ENCODE measurements at regions not wholly inside any gene's neighbourhood (a gene's known extent, or its start where the extent isn't known, plus 50 kb on each side); places are given as distances from the start of the nearest gene placed in this dataset.

GRCh38 chr4:52369649-52370048 is 289.5 kb downstream of the USP46 start (continued):
- TF ChIP-seq, protein P1, sequence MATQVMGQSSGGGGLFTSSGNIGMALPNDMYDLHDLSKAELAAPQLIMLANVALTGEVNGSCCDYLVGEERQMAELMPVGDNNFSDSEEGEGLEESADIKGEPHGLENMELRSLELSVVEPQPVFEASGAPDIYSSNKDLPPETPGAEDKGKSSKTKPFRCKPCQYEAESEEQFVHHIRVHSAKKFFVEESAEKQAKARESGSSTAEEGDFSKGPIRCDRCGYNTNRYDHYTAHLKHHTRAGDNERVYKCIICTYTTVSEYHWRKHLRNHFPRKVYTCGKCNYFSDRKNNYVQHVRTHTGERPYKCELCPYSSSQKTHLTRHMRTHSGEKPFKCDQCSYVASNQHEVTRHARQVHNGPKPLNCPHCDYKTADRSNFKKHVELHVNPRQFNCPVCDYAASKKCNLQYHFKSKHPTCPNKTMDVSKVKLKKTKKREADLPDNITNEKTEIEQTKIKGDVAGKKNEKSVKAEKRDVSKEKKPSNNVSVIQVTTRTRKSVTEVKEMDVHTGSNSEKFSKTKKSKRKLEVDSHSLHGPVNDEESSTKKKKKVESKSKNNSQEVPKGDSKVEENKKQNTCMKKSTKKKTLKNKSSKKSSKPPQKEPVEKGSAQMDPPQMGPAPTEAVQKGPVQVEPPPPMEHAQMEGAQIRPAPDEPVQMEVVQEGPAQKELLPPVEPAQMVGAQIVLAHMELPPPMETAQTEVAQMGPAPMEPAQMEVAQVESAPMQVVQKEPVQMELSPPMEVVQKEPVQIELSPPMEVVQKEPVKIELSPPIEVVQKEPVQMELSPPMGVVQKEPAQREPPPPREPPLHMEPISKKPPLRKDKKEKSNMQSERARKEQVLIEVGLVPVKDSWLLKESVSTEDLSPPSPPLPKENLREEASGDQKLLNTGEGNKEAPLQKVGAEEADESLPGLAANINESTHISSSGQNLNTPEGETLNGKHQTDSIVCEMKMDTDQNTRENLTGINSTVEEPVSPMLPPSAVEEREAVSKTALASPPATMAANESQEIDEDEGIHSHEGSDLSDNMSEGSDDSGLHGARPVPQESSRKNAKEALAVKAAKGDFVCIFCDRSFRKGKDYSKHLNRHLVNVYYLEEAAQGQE (IDR thresholded peaks at IDR 0.05; ENCODE audit: low read depth) = no peak
- TF ChIP-seq ZNF274 (IDR thresholded peaks at IDR 0.05; ENCODE audit: low read depth, low read length) (no peak), YY1 (IDR thresholded peaks at IDR 0.05; ENCODE audit: extremely low read depth, insufficient replicate concordance, low read depth, low read length) (no peak), SP1 (IDR thresholded peaks at IDR 0.05; ENCODE audit: low read depth) (no peak), CBX3 (IDR thresholded peaks at IDR 0.05; ENCODE audit: low read depth) (no peak)
- TF ChIP-seq, protein P2, sequence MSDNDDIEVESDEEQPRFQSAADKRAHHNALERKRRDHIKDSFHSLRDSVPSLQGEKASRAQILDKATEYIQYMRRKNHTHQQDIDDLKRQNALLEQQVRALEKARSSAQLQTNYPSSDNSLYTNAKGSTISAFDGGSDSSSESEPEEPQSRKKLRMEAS (IDR thresholded peaks at IDR 0.05) = no peak

DNA sequence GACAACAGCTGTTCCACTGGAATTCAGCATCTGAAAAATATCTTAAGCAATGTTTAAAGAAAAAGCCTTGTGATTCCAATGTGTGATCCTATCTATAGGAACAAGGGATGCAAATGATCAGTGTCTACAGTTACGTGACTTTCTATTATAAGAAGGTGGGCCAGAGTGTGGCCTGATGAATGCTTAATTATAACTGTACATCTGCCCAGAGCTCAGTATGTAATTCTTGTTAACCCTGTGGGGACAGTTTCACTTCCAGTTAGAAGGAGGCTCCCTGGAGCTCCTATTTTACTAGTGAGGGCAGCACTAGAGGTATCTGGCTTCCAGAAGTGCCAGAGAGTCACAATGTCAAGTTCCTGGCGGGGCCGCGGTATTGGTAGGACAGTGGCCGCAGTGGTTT is 288.5 kb downstream of the USP46 start:
- no peaks in the 10 kb centered on the region for H3K9me3 ChIP-seq (ENCODE audit: control insufficient read depth in 1 of 2, insufficient read depth in 1 of 2, low read depth in 1 of 2, low read length in 2 of 2)
- H3K9me2 ChIP-seq (ENCODE audit: insufficient read depth) = no peaks in the 10 kb centered on the region
- no peak for TF ChIP-seq POLR2A (IDR thresholded peaks at IDR 0.05; ENCODE audit: borderline replicate concordance, extremely low read depth, insufficient read depth, insufficient read length)
- no peak for TF ChIP-seq YY1 (IDR thresholded peaks at IDR 0.05; ENCODE audit: extremely low read depth, insufficient replicate concordance, low read depth, low read length)
- no peak for TF ChIP-seq TCF7L2 (IDR thresholded peaks at IDR 0.05; ENCODE audit: borderline replicate concordance, extremely low read depth, insufficient read depth, insufficient read length)
- no peak overlapping the region for H3K4me2 ChIP-seq (ENCODE audit: low read length)
- H3K4me1 ChIP-seq (ENCODE audit: control insufficient read depth in 1 of 2, insufficient read depth in 2 of 2, low read length in 2 of 2) = no peaks in the 10 kb centered on the region
- H3K9ac ChIP-seq (ENCODE audit: low read length) = no peak overlapping the region
- H2AFZ ChIP-seq (ENCODE audit: low read depth, low read length, poor library complexity, severe bottlenecking) = no peak overlapping the region
- ATAC-seq (no peak), DNase-seq (ENCODE audit: low read depth, low spot score) (no peak)
- no peak overlapping the region for H3K4me3 ChIP-seq (replicated peaks in 1 of 2; ENCODE audit: low read depth in 1 of 2, low read length in 2 of 2)
- no peaks in the 10 kb centered on the region for H3K79me2 ChIP-seq (ENCODE audit: insufficient read depth, low read length)
- no peaks in the 10 kb centered on the region for H4K20me1 ChIP-seq (ENCODE audit: insufficient read depth)
- RAD21 ChIA-PET (ENCODE audit: low non-redundant PET in 1 of 2, low total read pairs in 2 of 2, uncharacterized antibody in 2 of 2, unreplicated experiment in 2 of 2) = no interaction called here
- BruUV-seq (replicated peaks) = no TSS peak
- H3K27me3 ChIP-seq (ENCODE audit: insufficient read depth, low read length) = peaks cover 4% of the 10 kb centered on the region
- POLR2A ChIA-PET = no interaction called here
- CTCF ChIA-PET = no interaction called here
- intact Hi-C loops (cut with micrococcal nuclease) = loop anchor here (5.0 kb wide), 2 partner anchors 138 to 1862 kb away; no protein-coding TSS in a partner anchor
- H3K27ac ChIP-seq (ENCODE audit: low read depth, low read length) = no peak overlapping the region
- H3K36me3 ChIP-seq (ENCODE audit: control insufficient read depth in 1 of 2, insufficient read depth in 2 of 2, low read length in 2 of 2) = no peaks in the 10 kb centered on the region
